ENCODE measurements at regions not wholly inside any gene's neighbourhood (a gene's known extent, or its start where the extent isn't known, plus 50 kb on each side); places are given as distances from the start of the nearest gene placed in this dataset.

GRCh38 chr2:8588831-8589191 is 93.0 kb upstream of the ID2 start:
- no peak for TF ChIP-seq EZH2 (IDR thresholded peaks at IDR 0.05)
- TF ChIP-seq, protein P1, sequence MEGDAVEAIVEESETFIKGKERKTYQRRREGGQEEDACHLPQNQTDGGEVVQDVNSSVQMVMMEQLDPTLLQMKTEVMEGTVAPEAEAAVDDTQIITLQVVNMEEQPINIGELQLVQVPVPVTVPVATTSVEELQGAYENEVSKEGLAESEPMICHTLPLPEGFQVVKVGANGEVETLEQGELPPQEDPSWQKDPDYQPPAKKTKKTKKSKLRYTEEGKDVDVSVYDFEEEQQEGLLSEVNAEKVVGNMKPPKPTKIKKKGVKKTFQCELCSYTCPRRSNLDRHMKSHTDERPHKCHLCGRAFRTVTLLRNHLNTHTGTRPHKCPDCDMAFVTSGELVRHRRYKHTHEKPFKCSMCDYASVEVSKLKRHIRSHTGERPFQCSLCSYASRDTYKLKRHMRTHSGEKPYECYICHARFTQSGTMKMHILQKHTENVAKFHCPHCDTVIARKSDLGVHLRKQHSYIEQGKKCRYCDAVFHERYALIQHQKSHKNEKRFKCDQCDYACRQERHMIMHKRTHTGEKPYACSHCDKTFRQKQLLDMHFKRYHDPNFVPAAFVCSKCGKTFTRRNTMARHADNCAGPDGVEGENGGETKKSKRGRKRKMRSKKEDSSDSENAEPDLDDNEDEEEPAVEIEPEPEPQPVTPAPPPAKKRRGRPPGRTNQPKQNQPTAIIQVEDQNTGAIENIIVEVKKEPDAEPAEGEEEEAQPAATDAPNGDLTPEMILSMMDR (IDR thresholded peaks at IDR 0.05), result no peak
